GM12891 (cell line): ENCODE measurements at regions not wholly inside any gene's neighbourhood (a gene's known extent, or its start where the extent isn't known, plus 50 kb on each side); places are given as distances from the start of the nearest gene placed in this dataset.

ENCODE experiments used
- DNase-seq: peaks from one replicate; pipeline ENCODE4 v3.0.0; 2011; ENCODE audit warnings: low spot score; ENCODE audit not compliant: insufficient read length
- FAIRE-seq: peaks from 2 replicates; lab custom pipeline; 2011; peaks lifted over from hg19 to GRCh38; lab: Jason Lieb, UNC
- PAX5 ChIP-seq: IDR thresholded peaks from 2 replicates; pipeline ENCODE4 v1.6.1; 2011; ENCODE audit warnings: low read length, moderate library complexity, mild to moderate bottlenecking; ENCODE audit not compliant: insufficient read depth, severe bottlenecking
- POLR2A ChIP-seq: IDR thresholded peaks from 2 replicates; pipeline ENCODE4 v1.6.1; 2011; ENCODE audit warnings: low read depth, low read length, control low read depth
- POLR2AphosphoS5 ChIP-seq: IDR thresholded peaks from 2 replicates; pipeline ENCODE4 v1.6.1; 2011; ENCODE audit warnings: low read depth, low read length, control low read depth
- POU2F2 ChIP-seq: IDR thresholded peaks from 2 replicates; pipeline ENCODE4 v1.6.1; 2011; ENCODE audit warnings: low read depth, mild to moderate bottlenecking, control low read depth, low read length, moderate library complexity
- SPI1 ChIP-seq: IDR thresholded peaks from 2 replicates; pipeline ENCODE4 v1.6.1; 2011; ENCODE audit warnings: low read depth, low read length, control low read depth
- TAF1 ChIP-seq: IDR thresholded peaks from 2 replicates; pipeline ENCODE4 v1.6.1; 2011; ENCODE audit warnings: low read depth, low read length, control low read depth

GRCh38 chr21:27021046-27021445, 54.2 kb upstream of the ADAMTS5 start:
- no peak for TF ChIP-seq SPI1
- TF ChIP-seq POU2F2, result no peak
- no peak for TF ChIP-seq PAX5
- no peak for TF ChIP-seq TAF1
- TF ChIP-seq POLR2AphosphoS5, result no peak
- TF ChIP-seq POLR2A, result no peak
- DNase-seq (no peak), FAIRE-seq (no peak)

GRCh38 chr21:27017246-27017645, 50.4 kb upstream of the ADAMTS5 start:
- no peak for TF ChIP-seq POLR2AphosphoS5
- no peak for TF ChIP-seq SPI1
- no peak for TF ChIP-seq POU2F2
- no peak for TF ChIP-seq POLR2A
- no peak for TF ChIP-seq TAF1
- no peak for TF ChIP-seq PAX5

More at GRCh38 chr21:27017246-27017645, 50.4 kb upstream of the ADAMTS5 start:
- FAIRE-seq, result no peak
- DNase-seq, result no peak
